NCI-H69 (cell line): ENCODE measurements at regions not wholly inside any gene's neighbourhood (a gene's known extent, or its start where the extent isn't known, plus 50 kb on each side); places are given as distances from the start of the nearest gene placed in this dataset.
A peak's percentile ranks its signal among the peaks of the same experiment; 100 is the strongest.

Experiments used
- DNase-seq: peaks from one replicate; lab custom pipeline; 2025; lab: John Stamatoyannopoulos, UW

- DNase-seq = no peak
Observed at GRCh38 chr4:97216046-97216445, 927.2 kb downstream of the STPG2 start.

GRCh38 chr4:97235521-97235920, 907.8 kb downstream of the STPG2 start:
- DNase-seq = peak; percentile 81

DNA sequence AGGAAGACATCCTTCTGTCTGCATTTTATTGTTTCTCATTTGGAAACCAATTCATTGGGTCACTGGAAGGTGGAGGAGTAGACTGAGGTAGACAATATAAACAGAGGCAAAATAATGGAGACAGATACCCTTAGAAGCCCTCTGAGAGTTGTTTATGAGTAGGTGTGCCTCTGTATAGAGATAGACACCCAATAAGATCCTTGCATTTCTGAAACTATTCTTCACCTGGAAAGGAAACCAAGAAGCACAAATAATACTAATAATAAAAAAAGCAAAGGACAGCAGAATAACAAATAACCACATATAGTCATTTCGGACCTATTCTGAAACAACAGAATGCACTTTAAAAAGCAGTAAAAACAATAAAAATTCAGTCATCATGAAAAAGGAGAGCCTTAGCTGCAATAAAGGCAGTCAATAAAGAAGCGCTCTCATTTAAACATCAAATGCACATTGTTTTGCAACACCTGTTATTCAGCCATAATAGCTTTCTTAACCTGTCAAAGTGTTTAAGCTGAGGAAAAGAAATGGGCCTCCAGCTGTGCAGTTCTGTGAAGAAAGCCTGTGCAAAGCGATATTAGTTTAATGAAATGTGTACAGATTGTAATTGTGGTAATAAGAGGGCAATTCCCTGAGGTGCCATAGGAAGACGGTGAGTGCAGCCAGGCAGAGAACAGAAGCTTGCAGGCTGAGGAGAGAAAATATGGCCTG, 904.2 kb downstream of the STPG2 start:
- DNase-seq = peak; percentile 90

- DNase-seq = no peak
Observed at GRCh38 chr4:97239667-97239997, 903.6 kb downstream of the STPG2 start.

GRCh38 chr4:97252615-97253154, 890.6 kb downstream of the STPG2 start:
- DNase-seq = peak; percentile 58

DNA sequence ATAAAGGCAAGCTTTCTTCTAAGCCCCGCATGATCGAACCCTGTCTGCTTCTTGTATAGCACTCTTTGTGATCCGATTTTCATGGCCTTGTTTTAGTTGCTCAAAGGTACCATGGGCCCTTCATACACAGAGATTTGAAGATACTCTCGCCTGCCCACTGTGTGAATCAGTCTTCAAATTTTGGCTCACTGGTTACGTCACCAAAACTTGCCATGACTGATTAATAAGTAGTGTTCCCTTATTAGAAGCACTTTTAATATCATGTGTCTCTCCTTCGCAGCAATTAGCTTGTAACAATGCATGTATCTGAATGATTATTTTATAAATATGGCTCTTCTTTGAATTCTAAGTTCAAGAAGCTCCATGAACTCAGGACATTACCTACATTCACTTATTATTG, 880.5 kb downstream of the STPG2 start:
- no peak for DNase-seq

GRCh38 chr4:97270051-97270450, 873.2 kb downstream of the STPG2 start:
- no peak for DNase-seq

- DNase-seq = no peak
Observed at GRCh38 chr4:97279391-97279790, 863.9 kb downstream of the STPG2 start.

GRCh38 chr4:97300561-97300960, 842.7 kb downstream of the STPG2 start:
- no peak for DNase-seq

DNA sequence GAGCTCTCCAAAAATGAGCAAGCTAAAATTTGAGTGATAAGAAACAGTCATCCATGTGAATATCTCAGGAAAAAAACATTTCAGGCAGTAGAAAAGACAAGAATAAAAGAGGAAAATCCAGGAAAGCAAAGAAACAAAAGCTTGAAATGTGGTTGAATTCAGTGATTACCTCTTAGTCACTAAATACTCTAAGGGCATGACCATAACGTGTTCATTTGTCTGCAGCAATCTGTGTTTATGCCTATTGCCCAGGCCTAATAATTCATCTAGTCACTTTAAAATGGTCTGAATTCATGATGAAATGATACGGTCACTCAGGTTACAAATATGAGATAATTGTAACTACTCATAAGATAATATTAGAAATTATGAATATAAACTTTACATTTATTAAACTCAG, 837.9 kb downstream of the STPG2 start:
- no peak for DNase-seq

- peak; percentile 74 for DNase-seq
Observed at GRCh38 chr4:97309121-97309520, 834.2 kb downstream of the STPG2 start.

DNA sequence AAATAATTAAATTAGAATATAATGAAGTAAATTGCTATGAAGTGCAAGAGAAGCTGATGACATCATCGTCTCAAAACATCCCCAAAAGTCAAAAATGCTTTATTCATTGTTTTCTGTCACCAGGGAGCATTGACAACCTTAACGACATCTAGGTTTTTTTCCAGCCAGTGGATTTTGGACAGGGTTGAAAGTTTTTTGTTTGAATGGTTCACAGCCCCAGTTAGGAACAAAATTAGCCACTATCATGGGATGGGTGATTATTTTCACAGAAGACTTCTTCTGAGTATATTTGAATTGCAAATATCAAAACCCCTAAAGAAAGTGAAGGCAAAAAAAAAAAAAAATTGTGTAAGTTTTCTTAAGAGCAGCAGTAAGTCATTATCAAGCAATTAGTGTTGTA, 826.1 kb downstream of the STPG2 start:
- DNase-seq = peak; percentile 39

GRCh38 chr4:97317671-97318070, 825.6 kb downstream of the STPG2 start:
- peak; percentile 70 for DNase-seq

DNA sequence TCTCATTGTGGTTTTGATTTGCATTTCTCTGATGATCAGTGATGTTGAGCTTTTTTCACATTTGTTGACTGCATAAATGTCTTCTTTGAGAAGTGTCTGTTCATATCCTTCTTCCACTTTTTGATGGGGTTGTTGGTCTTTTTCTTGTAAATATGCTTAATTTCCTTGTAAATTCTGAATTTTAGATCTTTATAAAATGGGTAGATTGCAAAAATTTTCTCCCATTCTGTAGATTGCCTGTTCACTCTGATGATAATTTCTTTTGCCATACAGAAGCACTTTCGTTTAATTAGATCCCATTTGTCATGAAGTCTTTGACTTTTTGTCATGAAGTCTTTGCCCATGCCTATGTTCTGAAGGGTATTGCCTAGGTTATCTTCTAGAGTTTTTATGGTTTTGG, 817.5 kb downstream of the STPG2 start:
- peak; percentile 7 for DNase-seq

- no peak for DNase-seq
Observed at GRCh38 chr4:97330917-97331316, 812.4 kb downstream of the STPG2 start.

GRCh38 chr4:97334348-97334747, 808.9 kb downstream of the STPG2 start:
- no peak for DNase-seq

DNA sequence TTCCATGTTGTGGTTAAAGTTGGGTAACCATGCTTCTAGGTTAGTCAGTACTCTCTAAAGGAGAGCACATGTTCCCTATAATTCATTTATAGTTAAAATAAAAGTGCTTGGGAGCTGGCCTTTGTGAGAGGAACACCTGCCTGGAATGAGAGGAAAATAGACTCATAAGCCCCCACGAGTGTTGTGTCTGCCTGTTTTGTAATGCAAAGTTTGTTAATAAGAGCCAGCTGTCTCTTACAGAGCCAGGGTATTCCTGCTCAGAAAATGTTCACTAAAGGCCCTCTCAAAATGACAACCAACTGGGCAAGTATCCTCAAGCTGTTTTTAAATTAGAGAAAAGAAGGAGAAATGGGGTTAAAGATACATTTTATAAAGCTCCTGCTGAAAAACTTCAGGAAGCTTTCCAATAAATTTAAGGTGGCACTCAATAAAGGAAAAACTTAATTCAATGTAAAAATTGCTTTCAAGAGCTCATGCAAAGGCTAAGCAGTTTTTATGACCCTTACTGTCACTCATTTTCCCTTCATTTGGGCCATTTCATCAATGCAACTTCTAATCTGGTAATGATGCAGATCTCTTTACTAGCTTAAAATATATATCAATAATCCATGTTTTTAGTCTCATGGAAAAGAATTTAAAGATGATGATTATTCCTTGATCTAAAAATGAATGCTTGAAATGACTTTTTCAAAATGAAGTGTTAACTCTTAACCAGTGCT, 793.6 kb downstream of the STPG2 start:
- no peak for DNase-seq

DNA sequence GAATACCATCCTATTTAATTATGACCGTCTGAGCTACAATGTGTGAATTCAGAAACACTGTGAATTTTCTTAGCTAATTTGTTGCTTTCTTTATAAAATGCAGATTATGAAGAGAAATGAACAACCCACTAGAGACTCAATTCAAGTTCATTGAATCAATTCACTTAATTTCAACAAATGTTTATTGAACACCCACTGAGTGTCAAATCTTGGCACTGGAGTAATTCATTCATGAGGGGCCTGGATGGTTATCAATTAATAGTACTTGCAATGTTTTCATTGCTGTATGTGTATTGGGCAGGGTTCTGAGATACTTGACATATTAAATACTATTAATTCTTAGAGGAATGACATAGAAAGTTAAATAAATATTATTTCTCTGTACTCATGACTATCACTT, 789.4 kb downstream of the STPG2 start:
- DNase-seq = no peak

DNA sequence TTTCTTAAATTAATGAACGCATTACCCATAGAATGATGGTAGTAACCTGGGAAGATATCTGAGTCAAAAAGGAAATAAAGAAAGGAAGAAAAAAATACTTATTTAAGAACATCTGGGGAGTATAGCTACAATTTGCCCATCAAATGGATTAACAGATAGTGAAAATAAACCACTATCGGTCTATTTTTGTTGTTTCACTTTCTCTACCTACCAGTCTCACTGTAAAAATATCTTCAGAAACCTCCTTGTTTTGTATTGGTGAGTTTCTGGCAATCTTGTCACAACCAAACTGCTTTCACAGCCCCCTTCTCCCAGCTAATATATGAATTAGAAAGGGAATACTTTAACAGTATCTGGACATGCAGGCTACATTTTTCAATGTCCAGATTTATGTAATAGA, 783.5 kb downstream of the STPG2 start:
- no peak for DNase-seq

DNA sequence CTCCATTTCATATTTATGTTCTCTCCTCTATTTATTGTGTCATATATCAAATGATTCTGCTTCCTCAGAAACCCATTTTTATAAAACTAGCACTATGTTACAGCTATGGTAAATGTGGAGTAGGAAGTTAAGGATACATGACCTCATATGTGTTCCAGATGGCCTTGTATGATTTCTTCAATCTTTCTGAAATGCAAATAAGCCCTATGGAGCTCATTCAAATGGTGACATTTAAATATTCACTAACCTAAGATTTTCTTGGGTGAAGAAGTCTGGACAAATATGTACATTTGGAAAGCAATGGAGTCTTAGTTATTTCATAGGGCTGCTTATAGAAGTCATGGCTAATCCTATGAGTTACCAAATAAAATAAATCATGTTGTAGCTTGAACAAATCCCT, 782.5 kb downstream of the STPG2 start:
- DNase-seq = no peak

GRCh38 chr4:97367878-97368277, 775.4 kb downstream of the STPG2 start:
- peak; percentile 44 for DNase-seq

DNA sequence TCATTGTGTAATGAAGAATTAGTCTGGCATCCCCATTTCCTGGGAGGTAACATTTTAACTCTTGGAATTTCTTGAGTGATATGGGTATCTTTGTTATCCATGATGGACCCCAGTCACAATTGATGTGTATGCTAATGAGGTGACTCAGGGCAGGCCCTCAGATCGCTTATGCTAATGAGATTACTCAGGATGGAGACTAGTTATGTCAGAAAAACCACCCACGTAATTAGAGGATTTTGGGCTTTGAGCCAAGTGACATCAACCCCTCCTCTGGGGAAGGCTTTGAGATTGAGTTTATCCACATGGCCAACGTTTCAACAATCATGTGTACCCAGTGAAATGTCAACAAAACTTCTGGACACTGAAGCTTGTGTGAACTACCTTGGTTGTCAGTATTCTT, 772.7 kb downstream of the STPG2 start:
- peak; percentile 35 for DNase-seq

- DNase-seq = no peak
Observed at GRCh38 chr4:97374526-97374925, 768.8 kb downstream of the STPG2 start.

DNA sequence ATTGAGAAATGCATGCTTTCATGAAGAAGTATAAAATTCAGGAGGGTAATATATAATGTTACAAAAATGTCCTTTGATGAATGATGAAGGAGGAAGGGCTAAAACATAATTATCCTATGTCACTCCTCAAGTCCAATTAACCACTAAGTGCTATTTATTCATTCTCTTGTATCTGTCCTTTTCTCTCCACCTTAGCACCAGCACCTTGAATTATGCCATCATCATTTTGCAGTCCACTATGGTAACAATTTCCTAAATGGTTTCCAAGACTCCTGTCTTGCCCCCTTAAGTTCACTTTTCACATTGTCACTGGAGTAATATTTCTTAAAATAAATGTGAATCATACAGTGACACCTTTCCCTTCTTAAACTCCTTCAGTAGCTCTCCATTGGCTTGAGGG, 756.3 kb downstream of the STPG2 start:
- no peak for DNase-seq
